GM18520 (cell line): ENCODE measurements at regions not wholly inside any gene's neighbourhood (a gene's known extent, or its start where the extent isn't known, plus 50 kb on each side); places are given as distances from the start of the nearest gene placed in this dataset.
"Not testable (repeated sequence)": the region's sequence is repeated elsewhere in the genome, so short reads cannot be mapped to it uniquely, and the experiment has no call there.

ENCODE experiments used
- ATAC-seq: cut with Tn5 transposase; IDR thresholded peaks from one replicate; pipeline ENCODE4 v1.9.1; 2021; ENCODE audit not compliant: unreplicated experiment

DNA sequence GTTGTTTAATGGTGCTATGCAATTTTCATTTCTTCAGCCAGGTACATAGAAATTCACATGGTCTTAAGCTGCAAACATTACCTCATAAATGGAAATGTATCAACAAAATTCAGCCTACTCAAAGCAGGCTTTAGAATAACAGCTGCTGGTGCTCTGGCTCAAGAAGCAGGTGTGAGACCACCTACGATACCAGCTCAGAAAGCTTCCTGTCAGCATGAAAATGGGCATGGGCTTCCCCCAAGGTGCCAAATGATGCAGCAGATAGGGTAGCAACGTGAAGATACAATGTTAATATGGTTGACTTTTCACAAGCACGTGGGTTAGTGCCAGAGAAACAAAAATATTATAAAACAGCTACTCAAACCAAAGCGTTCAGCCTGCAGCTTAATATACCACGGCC lies 343.4 kb upstream of the PRICKLE1 start:
- no peak for ATAC-seq

DNA sequence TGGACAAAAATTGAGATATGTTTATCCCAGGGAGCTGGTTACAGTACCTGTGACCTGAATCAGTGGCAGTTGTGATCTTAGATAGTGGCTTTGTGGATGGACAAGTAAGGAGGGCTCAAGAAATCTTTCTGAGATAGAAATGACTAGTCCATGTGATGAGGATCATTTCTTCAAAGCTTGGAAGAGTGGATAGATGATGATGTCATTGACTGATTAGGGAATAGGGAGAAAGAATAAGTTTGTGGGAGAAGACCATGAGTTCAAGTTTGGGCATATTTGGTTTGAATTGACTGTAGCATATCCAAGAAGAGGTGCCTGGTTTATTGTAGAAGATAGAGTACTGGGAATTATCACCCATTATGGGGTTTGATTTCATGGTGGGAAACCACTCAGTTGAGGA lies 336.7 kb upstream of the PRICKLE1 start:
- ATAC-seq: no peak

DNA sequence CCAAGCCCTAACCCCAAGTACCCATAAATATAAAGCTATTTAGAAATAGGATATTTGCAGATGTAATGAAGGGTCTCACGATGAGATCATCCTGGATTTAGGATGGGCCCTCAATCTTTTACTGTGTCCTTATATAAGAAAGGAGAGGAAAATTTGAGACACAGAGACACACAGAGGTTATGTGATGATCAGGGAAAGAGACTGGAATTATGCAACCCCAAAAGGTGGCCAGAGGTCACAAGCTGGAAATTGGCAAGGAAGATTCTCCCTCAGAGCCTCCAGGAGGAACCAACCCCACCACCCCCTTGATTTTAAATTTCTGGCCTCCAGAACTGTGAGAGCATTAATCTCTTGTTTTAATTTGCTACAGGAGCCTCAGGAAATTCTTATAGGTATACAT lies 334.9 kb upstream of the PRICKLE1 start:
- no peak for ATAC-seq

DNA sequence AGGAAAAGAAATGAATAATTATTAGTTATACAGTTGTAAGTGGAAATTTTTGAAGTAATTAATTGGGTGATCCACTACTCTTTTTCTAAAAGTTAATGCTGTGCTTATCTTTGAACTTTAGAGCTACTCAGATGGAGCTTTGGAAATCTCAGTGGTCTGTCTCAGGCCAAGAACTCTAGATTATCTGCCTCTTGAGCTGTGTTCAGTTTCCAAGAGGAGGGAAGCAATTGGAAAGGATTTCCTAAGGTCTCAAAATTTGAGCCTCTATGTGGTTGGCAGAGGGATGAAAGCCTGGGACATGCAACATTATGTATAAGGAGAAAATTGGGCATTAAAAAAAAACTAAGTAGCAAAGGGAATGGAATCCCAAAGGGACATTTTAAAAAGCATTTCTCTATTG lies 334.0 kb upstream of the PRICKLE1 start:
- ATAC-seq: no peak

DNA sequence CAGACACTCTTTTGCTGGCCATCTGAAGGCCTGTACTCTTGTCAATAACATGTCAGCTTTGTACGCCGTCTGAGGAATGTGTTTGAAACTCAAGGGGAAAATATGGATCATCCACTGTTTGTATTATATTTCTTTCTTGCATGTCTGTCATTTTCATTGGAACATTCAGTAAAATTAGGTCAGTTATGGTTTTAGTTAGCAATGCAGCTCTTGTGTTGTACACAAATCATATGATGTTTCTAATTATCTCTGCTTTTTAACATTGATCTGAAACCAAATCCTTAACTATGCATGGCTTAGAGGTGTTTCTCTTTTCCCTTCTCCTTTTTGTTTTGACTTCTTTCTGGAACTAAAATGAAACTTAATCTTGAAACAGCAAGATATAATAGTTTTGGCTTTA lies 333.6 kb upstream of the PRICKLE1 start:
- no peak for ATAC-seq

DNA sequence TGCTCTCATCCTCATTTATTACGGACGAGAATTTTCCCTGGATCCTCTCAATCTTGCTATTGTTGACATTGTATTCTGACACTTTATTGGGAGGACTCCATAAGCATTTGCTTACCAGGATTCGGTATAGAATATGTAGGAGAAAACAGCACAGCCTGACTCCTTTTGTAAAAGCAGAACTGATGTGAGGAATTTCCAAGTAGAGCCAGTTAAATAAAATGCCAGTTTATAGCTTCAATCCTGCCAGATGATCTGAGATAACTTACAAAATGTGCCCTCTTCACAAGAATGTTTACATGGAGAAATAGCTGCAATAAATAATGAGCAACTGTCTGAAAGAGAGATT lies 332.9 kb upstream of the PRICKLE1 start:
- no peak for ATAC-seq

DNA sequence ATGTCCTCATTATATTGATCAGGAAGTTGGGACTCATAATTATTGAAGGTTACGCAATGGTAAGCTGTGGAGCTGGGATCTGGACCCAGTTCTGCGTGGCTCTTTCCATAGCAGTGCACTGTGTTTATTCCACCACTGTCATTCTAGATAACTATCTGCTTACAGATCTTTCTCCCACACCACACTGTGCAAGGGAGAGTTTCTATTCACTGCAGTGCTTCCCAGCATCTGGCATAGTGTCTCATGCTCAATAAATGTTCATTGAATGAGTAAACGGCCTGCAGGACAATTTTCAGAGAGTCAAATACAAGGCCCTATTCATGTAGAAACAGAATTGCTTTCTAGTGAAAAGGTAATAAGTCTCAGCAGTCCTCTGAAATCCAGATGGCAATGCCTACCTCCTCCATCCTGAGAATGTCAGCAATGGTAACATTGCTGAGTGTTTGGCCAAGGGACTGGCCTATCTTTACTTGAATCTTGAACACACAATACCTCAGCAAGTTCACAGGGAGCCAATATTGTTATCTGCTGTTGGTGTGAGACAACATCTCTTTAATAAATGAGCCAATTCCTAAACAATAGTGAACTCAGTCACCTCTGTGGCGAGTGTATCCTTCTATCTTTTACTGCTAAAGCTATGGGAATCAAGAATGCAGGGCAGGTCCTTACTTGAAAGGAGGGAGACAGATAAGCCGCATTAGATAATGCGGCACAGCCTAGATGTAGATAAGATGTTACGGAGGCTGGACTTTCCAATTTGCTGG lies 332.4 kb upstream of the PRICKLE1 start:
- no peak for ATAC-seq

DNA sequence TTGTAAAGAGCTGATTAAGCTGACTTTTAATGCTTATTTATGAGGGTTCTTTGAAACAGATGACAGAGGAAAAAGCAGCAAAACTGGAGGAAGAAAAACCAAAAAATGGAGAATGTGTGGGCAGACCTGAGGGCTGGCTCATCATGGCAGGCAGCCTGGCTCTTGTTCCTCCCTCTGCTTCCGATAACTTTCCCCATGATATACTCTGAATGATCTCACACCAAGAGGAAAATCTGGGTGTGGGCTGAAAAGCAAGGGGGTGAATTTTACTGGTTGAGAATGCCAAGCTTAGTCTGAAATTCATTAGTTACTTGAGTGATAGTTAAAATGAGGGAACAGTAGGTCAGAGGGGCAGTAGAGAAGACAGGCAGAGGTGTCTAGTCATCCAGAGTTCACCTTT lies 330.1 kb upstream of the PRICKLE1 start:
- no peak for ATAC-seq

DNA sequence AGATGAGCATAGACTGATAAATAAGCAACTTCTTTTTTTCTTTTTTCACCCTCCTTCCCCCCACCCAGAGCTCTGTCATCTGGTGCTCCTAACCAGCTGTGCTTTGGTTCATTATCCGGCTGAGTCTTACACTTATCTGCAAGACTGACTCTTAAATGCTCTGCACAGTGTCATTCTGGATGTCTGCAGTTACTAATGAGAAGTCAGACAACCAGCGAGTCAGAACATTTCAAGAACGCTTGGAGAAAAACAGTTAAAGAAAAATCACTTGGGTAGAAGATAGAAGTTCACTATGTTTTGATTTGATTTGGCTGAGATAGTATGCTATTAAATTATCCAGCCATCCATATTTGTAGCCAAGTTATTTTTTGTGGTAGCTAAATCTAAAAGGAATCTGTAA lies 328.9 kb upstream of the PRICKLE1 start:
- no peak for ATAC-seq

DNA sequence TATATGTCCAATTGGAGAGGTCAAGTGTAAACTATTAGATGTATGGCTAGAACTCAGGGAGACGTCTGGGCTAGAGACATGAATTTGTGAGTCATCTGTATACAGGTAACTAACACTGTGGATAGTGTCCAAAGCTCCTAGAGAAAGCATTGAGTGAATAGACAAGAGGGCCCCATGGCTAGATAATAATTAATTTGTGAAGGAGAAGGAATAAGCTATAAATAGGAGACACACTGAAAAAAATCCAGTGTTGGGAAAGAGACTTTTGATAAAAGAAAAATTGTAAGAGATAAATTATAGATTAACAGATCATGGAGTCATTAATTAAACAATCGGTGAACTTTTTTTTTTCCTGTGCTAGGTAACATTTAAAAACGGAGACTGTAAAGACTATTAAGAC lies 326.6 kb upstream of the PRICKLE1 start:
- no peak for ATAC-seq

DNA sequence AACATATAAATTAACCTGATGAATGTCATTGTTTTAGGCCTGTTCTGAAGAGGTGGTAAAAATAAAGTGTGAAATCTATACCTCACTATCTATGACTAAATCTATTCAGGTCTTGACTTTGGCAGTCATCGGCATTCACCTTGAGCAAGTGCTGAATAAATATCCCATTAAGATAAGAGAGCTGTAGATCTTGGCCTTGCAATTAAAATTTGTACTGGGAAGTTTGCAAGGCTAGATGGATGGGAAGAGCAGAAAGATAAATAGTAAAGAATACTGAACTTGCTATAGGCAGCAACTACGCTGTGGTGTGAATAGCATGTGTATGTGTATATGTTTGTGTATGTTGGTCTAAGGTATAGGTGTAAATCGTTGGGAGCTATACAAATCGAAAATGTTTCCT lies 325.9 kb upstream of the PRICKLE1 start:
- ATAC-seq: no peak

DNA sequence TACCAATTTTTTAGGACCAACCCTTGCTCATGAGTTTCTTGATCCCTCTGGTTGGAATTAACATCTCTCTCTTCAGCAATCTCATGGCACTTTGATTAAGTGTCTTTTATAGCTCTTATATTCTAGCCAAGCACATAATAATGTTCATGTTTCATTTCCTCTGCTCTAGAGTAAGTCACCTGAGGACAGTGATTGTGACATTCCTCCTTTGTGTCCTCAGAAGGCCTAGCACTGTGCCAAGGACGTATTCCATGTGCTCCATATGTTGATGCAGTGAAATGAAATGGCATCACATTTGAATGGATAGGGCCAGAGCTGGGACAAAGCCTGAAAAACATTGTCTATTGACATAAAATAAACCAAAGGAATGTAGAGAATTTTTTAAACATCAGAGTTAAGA lies 322.8 kb upstream of the PRICKLE1 start:
- ATAC-seq: no peak

DNA sequence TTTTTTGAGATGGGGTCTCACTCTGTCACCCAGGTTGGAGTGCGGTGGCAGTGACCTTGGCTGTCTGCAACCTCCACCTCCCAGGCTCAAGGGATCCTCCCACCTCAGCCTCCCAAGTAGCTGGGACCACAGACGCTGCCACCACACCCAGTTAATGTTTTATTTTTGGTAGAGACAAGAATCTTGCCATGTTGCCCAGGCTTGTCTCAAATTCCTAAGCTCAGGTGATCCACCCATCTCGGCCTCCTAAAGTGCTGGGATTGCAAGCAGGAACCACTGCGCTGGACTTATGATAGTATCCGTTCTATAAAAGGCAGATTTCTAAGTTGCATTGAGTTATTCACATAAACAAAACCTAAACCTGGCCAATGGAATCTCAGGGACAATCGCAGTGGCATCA lies 321.1 kb upstream of the PRICKLE1 start:
- ATAC-seq: no peak

DNA sequence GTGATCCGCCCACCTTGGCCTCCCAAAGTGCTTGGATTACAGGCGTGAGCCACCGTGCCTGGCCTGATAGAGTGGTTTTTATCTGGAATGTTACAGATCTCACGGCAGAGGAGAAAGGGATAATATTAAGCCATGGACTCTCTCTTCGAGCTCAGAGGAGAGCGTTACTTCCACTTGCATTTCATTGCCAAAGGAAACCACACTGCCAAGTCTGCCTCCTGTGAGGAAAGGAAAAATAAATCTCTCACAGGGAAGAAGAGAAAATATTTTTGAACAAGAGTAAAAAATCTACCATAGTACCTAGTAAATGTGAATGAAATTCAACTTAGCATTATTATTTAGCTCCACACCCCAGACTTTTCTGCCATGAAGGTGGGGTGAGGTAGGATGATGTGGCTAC lies 319.2 kb upstream of the PRICKLE1 start:
- no peak for ATAC-seq

DNA sequence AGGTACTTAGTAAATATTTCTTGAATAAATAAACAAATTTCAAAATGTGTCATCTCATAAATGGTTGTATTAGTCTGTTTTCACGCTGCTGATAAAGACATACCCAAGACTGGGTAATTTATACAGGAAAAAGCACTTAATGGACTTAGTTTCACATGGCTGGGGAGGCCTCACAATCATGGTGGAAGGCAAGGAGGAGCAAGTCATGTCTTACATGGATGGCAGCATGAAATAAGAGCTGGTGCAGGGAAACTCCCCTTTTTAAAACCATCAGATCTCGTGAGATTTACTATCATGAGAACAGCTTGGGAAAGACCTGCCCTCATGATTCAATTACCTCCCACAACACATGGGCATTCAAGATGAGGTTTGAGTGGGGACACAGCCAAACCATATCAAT lies 317.3 kb upstream of the PRICKLE1 start:
- not testable (repeated sequence) for ATAC-seq

DNA sequence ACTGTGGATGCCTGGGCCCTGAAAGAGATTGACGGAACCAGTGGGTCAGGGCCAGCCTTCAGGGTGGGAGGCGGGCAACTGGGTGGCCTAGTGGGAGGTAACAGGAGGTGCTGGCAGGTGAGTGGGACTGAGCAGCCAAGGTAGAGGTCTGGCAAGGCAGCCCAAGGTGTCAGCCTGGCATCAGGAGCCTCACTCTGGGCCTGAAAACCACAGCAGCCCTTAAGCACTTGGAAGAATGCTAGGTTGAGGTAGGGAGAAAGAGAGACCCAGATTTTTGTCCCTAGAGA lies 315.8 kb upstream of the PRICKLE1 start:
- ATAC-seq: no peak

DNA sequence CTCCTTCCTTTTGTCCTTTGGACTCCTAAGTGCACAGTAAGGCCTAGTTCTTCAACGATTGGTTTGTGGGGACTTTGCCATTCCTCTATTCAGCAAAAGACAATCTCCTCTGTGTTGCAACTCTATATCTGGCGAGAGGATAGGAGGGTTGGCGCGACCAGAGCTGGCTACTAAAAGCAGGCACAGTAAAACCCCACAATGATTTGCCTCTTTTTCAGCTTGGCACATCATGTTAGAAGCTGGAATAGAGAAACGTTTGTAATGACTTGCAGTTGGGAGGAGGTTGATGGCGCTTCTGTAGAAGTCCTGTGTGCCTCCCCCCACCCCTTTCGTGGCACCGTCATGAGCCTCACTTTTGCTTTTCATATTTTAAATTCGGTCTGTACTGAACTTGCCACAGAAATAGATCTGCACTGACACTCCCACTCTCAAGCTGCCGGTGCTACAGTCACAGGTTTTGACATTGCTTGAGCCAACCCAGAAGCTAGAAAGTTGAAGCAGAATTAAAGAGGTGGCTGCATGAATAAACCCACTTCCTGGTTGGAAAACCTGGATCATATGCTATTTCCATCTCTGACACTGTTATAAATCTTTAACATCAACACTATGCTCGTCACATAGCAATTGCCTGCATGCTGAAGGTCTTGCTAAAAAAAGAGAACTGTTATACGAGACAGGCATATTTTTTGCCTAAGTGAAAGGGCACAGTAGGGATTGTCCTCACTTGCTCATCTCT lies 315.3 kb upstream of the PRICKLE1 start:
- no peak for ATAC-seq

DNA sequence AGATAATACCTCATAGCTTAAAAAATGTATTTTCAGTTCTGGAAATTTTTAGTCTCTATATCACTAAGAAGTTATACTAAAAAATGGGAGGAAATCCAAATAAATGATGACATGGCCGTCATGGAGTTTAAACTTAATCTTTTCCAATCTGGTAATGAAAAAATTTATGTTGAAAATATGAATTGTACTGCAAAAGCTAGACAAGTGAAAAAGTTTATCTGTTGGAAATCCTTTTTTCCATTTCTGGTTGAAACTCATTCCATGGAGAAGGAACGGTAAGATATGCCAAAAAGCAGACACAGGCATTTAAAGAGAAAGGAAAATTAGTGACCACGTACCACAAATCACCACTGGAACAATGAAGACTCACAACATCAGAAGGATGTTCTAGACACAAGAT lies 314.2 kb upstream of the PRICKLE1 start:
- ATAC-seq: no peak

DNA sequence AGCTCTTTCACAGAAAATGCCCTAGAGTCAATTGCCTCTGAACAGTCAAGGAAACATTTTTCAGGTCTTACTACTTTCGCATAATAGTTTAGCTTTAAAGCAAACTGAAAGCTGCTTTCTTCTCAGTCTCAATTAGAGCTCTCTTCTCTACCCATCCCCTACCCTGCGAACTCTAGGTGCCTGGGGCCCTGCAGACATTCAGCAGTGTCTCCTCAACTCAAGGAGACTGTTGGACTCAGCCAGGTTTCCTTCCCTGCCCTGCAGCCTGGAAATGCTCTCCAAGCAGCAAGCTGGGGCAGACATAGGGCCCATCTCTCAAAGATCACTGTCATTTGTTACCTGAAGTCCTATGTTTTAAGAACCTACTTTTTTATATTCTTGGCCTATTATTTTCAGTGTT lies 312.5 kb upstream of the PRICKLE1 start:
- ATAC-seq: no peak

DNA sequence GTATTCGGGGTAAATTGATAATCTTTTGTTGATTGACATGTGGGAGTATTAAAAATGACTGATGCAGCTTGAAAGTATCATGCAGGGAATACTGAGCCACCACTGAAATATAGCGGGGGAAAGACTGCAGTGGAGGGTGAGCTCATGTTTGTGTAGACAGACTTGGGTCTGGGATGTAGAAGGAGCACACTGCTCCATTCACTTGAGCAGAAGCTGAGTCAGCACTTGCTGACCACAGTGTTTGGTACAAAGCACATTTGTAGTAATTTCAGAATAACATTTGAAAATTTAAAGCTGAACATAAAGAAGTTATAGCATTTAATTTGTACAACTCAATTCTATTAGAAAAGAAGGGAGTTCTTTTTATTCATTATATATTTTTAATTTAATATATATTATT lies 304.3 kb upstream of the PRICKLE1 start:
- ATAC-seq: no peak

DNA sequence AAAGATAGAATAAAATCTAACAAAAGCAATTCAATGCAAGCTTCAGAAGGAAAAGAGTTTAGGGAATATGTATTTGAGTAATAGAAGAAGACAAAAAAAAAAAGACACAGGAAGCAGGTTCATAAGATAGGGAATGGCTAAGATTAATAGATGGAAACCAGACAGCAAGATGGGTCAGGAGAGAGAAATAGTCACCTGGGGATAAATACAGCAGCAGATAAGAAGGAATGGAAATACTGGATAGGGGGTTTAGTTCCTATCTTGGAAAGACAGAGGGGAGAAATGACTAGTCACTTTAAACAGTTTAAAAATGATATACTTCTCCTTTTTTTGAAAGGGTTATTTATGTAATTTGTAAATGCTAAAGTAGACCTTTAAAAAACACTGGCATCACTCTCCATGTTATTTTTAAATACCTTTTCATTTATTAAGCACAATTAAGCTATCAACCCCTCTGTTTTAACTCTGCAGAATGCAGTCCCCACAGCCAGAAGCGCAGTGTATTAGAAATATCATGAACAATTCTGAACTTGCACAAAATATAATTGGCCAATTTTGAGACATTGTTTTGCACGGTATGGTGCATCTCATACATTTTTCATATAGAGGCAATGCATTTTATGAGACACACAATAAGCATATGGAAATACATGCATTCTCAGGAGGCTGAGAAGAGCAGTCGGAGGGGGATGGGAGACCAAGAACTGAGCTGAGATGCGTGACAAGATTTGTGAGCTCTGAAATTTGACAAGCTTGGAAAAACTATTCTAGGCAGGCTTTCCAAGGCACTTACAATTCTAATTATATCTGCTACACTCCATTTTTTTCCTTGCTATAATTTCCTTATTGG lies 303.4 kb upstream of the PRICKLE1 start:
- ATAC-seq: no peak

DNA sequence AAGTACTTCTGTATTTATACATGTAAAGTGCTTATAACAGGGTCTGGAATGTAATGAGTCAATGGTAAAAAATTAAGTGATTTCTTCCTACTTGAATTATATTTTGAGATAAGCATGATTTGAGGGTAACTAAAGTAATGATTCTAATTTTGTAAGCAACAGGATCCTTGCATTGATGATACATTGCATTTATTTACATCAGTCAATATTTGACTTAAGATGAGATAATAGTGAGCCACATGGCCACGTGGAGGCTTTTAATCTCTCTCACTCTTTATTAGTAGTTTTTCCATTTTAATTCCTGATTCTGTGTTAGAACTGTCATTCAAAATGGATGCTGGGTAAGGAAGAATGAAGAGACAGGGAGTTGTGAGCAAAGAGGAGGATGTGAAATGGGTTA lies 298.1 kb upstream of the PRICKLE1 start:
- no peak for ATAC-seq
